22Rv1 (cell line): ENCODE measurements at regions not wholly inside any gene's neighbourhood (a gene's known extent, or its start where the extent isn't known, plus 50 kb on each side); places are given as distances from the start of the nearest gene placed in this dataset.
A peak's percentile ranks its signal among the peaks of the same experiment; 100 is the strongest.

Source experiments
- H3K27ac ChIP-seq: fragments of 450-650 bp; 2 replicates; pipeline ENCODE4 v1.5.1; 2017
- CTCF ChIP-seq: fragments of 450-650 bp; IDR thresholded peaks from 2 replicates; pipeline ENCODE4 v1.5.1; 2017; ENCODE audit warnings: mild to moderate bottlenecking
- ZFX ChIP-seq: fragments of 450-650 bp; IDR thresholded peaks from 2 replicates; pipeline ENCODE4 v1.6.1; 2017; ENCODE audit warnings: antibody characterized with exemption, borderline replicate concordance

DNA sequence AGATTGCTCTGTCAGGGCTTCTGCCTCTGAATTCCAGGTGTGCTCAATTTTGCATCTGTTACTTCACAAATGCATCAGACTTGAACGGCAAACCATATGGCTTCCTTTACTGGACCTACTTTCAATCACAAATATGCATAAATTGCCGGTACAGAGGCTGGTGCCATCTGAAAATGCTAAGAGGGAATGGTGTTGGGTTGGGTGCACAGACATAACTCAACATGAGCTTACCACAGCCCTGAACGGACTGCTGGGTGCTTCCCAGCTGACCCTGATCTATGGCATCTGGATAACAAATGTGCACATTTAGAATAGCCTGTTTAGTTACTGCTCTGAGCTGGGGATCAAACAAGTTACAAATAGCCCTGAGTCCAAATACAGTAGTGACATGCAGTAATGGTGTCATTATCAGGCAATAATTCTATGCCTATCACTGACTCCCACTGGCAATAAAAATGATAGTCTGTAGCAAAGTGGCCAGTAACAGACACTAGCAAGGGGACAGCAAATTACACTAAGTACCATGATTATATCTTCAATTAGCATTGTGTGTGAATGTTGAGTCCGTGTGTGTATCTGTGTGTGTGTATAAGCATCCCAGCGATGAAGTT, 927.3 kb downstream of the DIAPH3 start:
- TF ChIP-seq ZFX (no peak), CTCF (no peak)
- H3K27ac ChIP-seq: no peak overlapping the region

- no peak for TF ChIP-seq ZFX
- TF ChIP-seq CTCF: no peak
- H3K27ac ChIP-seq: no peak overlapping the region
Measured at GRCh38 chr13:59236944-59237343, 926.8 kb downstream of the DIAPH3 start.

DNA sequence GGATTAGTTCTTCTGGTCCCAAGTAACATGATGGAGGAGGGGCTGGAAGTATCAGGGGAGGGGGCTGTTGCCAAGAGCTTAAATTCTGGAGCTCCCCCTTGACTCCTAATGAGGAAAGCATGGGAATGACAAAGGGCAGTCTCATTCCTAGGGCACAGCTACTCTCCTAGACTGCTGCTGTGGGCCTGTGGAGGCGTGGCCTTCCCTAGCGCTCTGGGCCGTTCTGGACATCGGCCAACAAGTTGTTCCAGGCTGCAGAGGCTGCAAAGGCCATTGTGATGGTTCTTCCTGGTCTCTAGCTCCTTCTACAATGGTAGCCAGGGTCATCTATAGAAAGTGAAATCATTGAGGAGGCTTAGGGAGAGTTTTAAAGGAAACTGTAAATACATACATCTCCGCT, 916.6 kb downstream of the DIAPH3 start:
- H3K27ac ChIP-seq: no peak overlapping the region
- TF ChIP-seq ZFX: no peak
- TF ChIP-seq CTCF: no peak

GRCh38 chr13:59250336-59251189, 913.2 kb downstream of the DIAPH3 start:
- TF ChIP-seq CTCF (no peak), ZFX (no peak)
- H3K27ac ChIP-seq: no peak overlapping the region

DNA sequence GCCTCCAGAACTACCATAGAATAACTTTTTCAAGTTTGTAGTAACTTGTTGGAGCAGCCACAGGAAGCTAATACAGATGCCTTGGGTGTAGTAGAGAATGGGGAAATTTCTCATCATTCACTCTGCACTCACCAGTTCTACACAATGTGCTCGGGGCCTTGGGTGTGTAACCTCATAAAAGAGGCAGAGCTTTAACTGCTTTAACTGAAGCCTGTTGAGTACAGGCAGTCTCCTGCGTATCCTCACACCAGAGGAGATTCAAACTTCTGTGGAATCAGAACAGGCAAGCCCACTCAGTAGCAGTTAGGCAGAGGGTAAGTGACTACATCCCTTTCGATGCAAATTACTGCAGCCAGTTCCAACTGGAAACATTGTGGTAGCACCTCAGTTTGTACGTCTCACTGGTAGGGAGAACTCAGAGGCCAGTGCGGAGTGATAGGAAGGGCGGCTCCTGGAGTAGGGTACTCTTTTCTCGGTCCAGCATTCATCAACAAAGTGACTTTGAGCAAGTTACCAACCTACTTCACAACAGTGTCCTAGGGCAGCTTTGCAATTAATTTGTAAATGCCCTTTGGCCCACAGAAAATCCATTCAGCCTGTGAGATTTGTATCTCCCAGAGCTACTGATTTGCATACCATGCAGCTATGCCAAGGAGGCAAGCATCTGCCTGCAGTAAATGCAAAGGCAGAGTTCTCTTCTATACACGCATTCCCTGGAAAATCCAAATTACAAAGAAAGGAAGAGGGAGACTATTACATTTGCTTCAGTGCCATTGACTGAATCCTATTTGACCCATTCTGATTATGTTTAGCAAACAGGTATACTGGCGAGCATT, 904.3 kb downstream of the DIAPH3 start:
- no peak overlapping the region for H3K27ac ChIP-seq
- TF ChIP-seq CTCF (no peak), ZFX (no peak)

DNA sequence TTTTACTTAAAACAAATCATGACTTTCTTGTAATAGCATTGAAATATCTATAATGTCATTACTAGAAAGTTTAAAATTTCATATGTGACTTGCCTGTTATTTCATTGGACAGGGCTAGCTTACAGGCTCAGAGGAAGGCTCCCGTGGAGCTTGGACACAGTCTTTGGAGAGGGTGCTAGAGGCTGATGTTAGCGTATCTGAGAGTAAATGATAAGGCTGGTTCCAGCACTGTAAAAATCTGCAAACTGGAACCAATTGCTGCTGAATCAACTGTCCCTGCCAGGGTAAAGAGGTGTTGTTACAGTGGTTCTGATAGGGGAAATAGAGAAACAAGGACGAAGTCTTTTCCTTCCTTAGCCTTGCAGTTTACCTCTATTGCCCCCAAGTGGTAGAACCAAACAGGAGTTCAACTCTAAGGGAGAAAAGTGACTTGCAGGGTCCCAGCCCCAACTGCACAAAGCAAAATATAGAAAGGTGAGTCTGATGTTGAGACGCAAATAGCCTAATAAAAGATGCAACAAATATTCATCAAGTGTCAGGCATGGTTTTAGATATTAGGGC, 901.7 kb downstream of the DIAPH3 start:
- no peak overlapping the region for H3K27ac ChIP-seq
- no peak for TF ChIP-seq ZFX
- TF ChIP-seq CTCF: peak; percentile 38
